GM23338 (cell line): ENCODE measurements at regions not wholly inside any gene's neighbourhood (a gene's known extent, or its start where the extent isn't known, plus 50 kb on each side); places are given as distances from the start of the nearest gene placed in this dataset.

Source experiments
- ATAC-seq: fragments of 200-7000 bp; cut with Tn5 transposase; 3 replicates; pipeline ENCODE4 v1.9.1; 2020
- DNase-seq: peaks from one replicate; pipeline ENCODE4 v3.0.0-alpha.2; 2015; ENCODE audit warnings: low spot score
- H2AFZ ChIP-seq: fragments of 200-600 bp; sonication (generic); 2 replicates; pipeline ENCODE4 v1.8.0; 2016; ENCODE audit warnings: antibody characterized with exemption, mild to moderate bottlenecking, moderate library complexity
- H3F3A ChIP-seq: fragments of 200-600 bp; sonication (generic); replicated peaks from 2 replicates; pipeline ENCODE4 v1.8.0; 2017; ENCODE audit warnings: antibody characterized with exemption, mixed run types, low read depth
- H3K27ac ChIP-seq: fragments of 200-600 bp; sonication (generic); 2 replicates; pipeline ENCODE4 v1.6.1; 2016; ENCODE audit warnings: low read depth
- H3K27me3 ChIP-seq: fragments of 200-600 bp; sonication (generic); 2 replicates; pipeline ENCODE4 v1.8.0; 2016; ENCODE audit warnings: mild to moderate bottlenecking, mixed run types, moderate library complexity; ENCODE audit not compliant: insufficient read depth
- H3K36me3 ChIP-seq: fragments of 200-600 bp; sonication (generic); 2 replicates; pipeline ENCODE4 v1.8.0; 2016; ENCODE audit warnings: mild to moderate bottlenecking; ENCODE audit not compliant: insufficient read depth
- H3K4me1 ChIP-seq: fragments of 200-600 bp; sonication (generic); 2 replicates; pipeline ENCODE4 v1.8.0; 2016; ENCODE audit warnings: mild to moderate bottlenecking, moderate library complexity; ENCODE audit not compliant: insufficient read depth
- H3K4me2 ChIP-seq: fragments of 200-600 bp; sonication (generic); 2 replicates; pipeline ENCODE4 v1.7.1; 2017; ENCODE audit warnings: mixed run types
- H3K4me3 ChIP-seq: fragments of 200-600 bp; sonication (generic); 2 replicates; pipeline ENCODE4 v1.6.1; 2016; ENCODE audit warnings: mixed run types
- H3K79me2 ChIP-seq: fragments of 200-600 bp; sonication (generic); replicated peaks from 2 replicates; pipeline ENCODE4 v1.8.0; 2017; ENCODE audit warnings: mild to moderate bottlenecking; ENCODE audit not compliant: insufficient read depth
- H3K9me2 ChIP-seq: fragments of 200-600 bp; sonication (generic); 2 replicates; pipeline ENCODE4 v1.8.0; 2017; ENCODE audit not compliant: insufficient read depth
- H4K20me1 ChIP-seq: fragments of 200-600 bp; sonication (generic); replicated peaks from 2 replicates; pipeline ENCODE4 v1.8.0; 2017; ENCODE audit warnings: mild to moderate bottlenecking; ENCODE audit not compliant: insufficient read depth
- H3K27ac Mint-ChIP-seq: 2 replicates; pipeline ENCODE4 v1.8.0; 2020; ENCODE audit warnings: inconsistent platforms, mild to moderate bottlenecking, moderate library complexity, mixed read lengths
- H3K27me3 Mint-ChIP-seq: 3 replicates; pipeline ENCODE4 v1.8.0; 2022; ENCODE audit warnings: low read depth, mild to moderate bottlenecking, moderate library complexity, mixed read lengths, inconsistent platforms; ENCODE audit not compliant: insufficient read depth, poor library complexity
- H3K36me3 Mint-ChIP-seq: 3 replicates; pipeline ENCODE4 v1.8.0; 2021; ENCODE audit warnings: low read depth, mild to moderate bottlenecking, inconsistent platforms, moderate library complexity, mixed read lengths
- H3K4me1 Mint-ChIP-seq: 3 replicates; pipeline ENCODE4 v1.8.0; 2020; ENCODE audit warnings: mild to moderate bottlenecking, inconsistent platforms, mixed read lengths
- H3K4me3 Mint-ChIP-seq: 3 replicates; pipeline ENCODE4 v1.8.0; 2021; ENCODE audit warnings: moderate library complexity, mild to moderate bottlenecking, inconsistent platforms, mixed read lengths
- H3K9me3 Mint-ChIP-seq: 3 replicates; pipeline ENCODE4 v1.8.0; 2020; ENCODE audit warnings: moderate library complexity, mild to moderate bottlenecking, inconsistent platforms, mixed read lengths
- CTCF ChIP-seq, 2 experiments: fragments of 200-600 bp in 1 of 2; sonication (generic) in 1 of 2; conservative IDR thresholded peaks; 2 replicates each; pipeline versions ENCODE4 v1.5.1 to v1.6.1; 2016 to 2017; ENCODE audit warnings: antibody characterized with exemption in 2 of 2, low read depth in 2 of 2, mild to moderate bottlenecking in 2 of 2, moderate library complexity in 1 of 2
- EZH2 ChIP-seq: fragments of 200-600 bp; sonication (generic); IDR thresholded peaks from one replicate; pipeline ENCODE4 v1.8.0; 2017; ENCODE audit warnings: antibody characterized with exemption, mild to moderate bottlenecking, low read depth; ENCODE audit not compliant: unreplicated experiment
- EZH2phosphoT487 ChIP-seq: fragments of 200-600 bp; sonication (generic); IDR thresholded peaks from one replicate; pipeline ENCODE4 v1.8.1; 2018; ENCODE audit warnings: antibody characterized with exemption; ENCODE audit not compliant: unreplicated experiment
- POLR2AphosphoS5 ChIP-seq: IDR thresholded peaks from 2 replicates; pipeline ENCODE4 v1.6.1; 2016; ENCODE audit warnings: antibody characterized with exemption, low read depth
- STAT1 ChIP-seq: IDR thresholded peaks from one replicate; pipeline ENCODE4 v1.6.1; 2016; ENCODE audit warnings: antibody characterized with exemption; ENCODE audit not compliant: unreplicated experiment
- ZNF331 ChIP-seq: fragments of 250-450 bp; sonication (Bioruptor Pico); IDR thresholded peaks from 2 replicates; pipeline ENCODE4 v1.5.0; 2020; ENCODE audit warnings: low read depth, mild to moderate bottlenecking, moderate library complexity

DNA sequence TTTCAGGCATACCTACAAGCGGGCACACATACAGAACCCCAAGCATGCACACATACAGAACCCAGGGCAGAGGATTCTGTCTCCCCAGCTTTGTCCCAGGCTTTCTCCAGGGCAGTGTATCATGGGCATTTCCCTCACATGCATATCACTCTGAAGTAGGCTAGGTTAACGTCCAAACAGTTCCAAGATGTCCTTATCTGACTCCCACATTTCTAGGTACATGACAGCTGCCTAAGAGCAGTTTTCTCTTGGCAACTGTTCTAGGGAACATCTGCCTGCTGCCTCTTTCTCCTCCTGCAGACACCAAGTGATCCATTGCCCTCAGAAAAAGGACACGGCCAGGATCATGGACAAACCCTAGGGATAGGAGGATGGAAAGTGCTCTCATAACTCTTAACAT lies 84.9 kb upstream of the NR3C1 start (continued):
- TF ChIP-seq CTCF (conservative IDR thresholded peaks at IDR 0.05; ENCODE audit: low read depth in 2 of 2) (no peak), POLR2AphosphoS5 (no peak), STAT1 (no peak)

GRCh38 chr5:143484601-143485000 lies 81.1 kb upstream of the NR3C1 start:
- H3K4me3 Mint-ChIP-seq, result no peak overlapping the region
- no peaks in the 10 kb centered on the region for H3K79me2 ChIP-seq
- H3K27me3 ChIP-seq, result no peaks in the 10 kb centered on the region
- no peak overlapping the region for H3K4me2 ChIP-seq
- H3K4me3 ChIP-seq, result no peak overlapping the region
- peaks cover 4% of the 10 kb centered on the region for H3K27me3 Mint-ChIP-seq
- no peaks in the 10 kb centered on the region for H3K4me1 Mint-ChIP-seq
- H3F3A ChIP-seq, result no peaks in the 10 kb centered on the region
- H3K36me3 Mint-ChIP-seq, result no peaks in the 10 kb centered on the region; the same call in 2 of the 3 replicates
- H2AFZ ChIP-seq, result no peak overlapping the region
- no peaks in the 10 kb centered on the region for H3K36me3 ChIP-seq
- no peak overlapping the region for H3K27ac ChIP-seq
- ATAC-seq (no peak), DNase-seq (no peak)
- no peaks in the 10 kb centered on the region; the same call in 2 of the 3 replicates for H3K9me3 Mint-ChIP-seq
- H3K9me2 ChIP-seq, result peaks cover 4% of the 10 kb centered on the region
- no peak overlapping the region for H3K27ac Mint-ChIP-seq
- TF ChIP-seq POLR2AphosphoS5 (no peak), STAT1 (no peak), EZH2 (no peak), EZH2phosphoT487 (no peak)
- no peaks in the 10 kb centered on the region for H4K20me1 ChIP-seq
- no peaks in the 10 kb centered on the region for H3K4me1 ChIP-seq

DNA sequence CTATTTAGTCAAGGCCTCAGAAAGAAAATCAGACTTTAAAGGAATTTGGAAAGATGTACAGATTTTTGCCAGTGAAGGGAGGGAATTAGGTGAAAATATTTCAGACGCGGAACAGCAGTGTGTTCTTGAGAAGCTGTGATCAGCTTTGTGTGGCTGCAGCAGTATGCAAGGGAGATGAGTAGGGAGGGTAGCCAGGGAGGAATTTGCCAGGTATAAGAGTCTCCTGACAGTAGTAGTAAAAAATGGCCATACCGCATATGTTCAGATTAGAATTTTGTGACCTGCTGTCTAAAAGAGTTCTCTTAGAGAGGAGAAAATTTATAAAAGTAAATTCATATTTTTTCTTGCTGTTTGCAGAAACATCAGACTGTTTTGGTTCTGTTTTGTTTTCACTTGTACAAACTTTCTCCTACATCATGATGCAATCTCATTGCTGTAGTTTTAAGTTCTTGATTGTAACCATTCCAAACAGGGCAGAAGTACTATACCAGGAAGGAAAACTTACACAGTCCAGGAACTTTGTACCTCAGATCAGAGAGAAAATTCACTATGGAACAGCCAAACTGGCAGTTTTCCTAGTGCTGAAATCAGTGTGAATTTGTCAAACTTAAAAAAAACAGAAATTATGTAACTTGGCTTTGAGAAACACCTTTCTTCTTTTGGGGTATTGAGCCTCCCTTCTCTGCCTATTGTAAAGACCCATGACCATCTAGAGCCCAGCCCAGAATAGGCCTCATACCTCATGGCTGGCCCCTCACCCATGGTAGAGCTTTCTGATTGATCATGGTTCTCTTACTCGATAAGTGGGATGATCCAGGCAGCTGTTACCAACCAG lies 78.4 kb upstream of the NR3C1 start:
- H3K4me3 ChIP-seq, result no peak overlapping the region
- H3K27me3 ChIP-seq, result no peaks in the 10 kb centered on the region
- Mint-ChIP-seq H3K4me3 (no peak overlapping the region), H3K4me1 (no peaks in the 10 kb centered on the region), H3K36me3 (no peaks in the 10 kb centered on the region), H3K27me3 (peaks cover 4% of the 10 kb centered on the region), H3K27ac (0 out of 2 replicates have a peak overlapping the region, but pooled peaks have one; percentile 6), H3K9me3 (no peaks in the 10 kb centered on the region; the same call in 2 of the 3 replicates)
- H3K79me2 ChIP-seq, result no peaks in the 10 kb centered on the region
- no peak overlapping the region for H2AFZ ChIP-seq
- H3K9me2 ChIP-seq, result no peaks in the 10 kb centered on the region; the same call in none of the 2 replicates
- ATAC-seq (no peak), DNase-seq (no peak)
- no peaks in the 10 kb centered on the region for H3K4me1 ChIP-seq
- H3K27ac ChIP-seq, result no peak overlapping the region
- TF ChIP-seq ZNF331 (CRISPR knock-in tag), result no peak
- no peaks in the 10 kb centered on the region for H3K36me3 ChIP-seq
- no peaks in the 10 kb centered on the region for H4K20me1 ChIP-seq
- H3K4me2 ChIP-seq, result no peak overlapping the region
- H3F3A ChIP-seq, result no peaks in the 10 kb centered on the region
